ENCODE measurements at regions not wholly inside any gene's neighbourhood (a gene's known extent, or its start where the extent isn't known, plus 50 kb on each side); places are given as distances from the start of the nearest gene placed in this dataset.

DNA sequence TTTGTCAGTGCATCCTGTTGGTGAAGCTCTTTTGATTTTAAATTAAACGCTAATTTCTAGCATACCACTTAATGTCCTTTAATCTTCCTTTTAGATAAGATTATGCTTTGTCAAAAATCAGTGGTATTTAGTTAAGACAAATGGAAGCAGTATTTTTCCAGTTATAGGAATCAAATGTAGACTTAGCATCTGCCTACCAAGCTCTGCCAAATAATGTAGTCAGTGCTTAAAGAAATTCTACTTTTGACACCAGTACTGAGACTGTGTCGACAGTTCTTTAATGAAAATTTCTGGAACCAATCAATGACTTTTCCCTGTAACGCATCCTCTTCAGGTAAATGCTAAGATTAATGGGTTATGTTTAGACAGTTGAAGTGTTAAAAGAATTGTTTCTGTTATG, 803.3 kb upstream of the FAM98A start:
- no peak for DNase-seq (ENCODE audit: low spot score)

DNA sequence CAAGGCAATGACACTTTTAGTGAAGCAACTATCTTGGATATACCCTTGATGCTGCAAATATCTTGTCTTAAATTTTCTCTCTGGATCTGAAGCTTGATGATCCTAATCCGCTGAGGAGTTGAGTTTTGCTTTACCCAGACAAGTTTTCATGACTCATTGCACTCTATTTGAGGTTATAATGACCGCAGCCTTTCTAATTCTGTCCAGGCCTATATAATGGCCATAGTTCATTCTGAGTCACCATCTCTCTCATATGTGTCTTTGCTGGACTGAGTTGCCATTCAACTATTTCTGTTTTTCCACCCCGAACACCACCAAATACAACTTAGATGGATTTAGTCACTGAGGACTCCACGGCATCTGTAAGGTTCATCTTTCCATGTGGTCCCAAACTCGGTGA, 802.1 kb upstream of the FAM98A start:
- DNase-seq (ENCODE audit: low spot score): no peak

GRCh38 chr2:34388446-34388845, 789.3 kb upstream of the FAM98A start:
- DNase-seq (ENCODE audit: low spot score): no peak

DNA sequence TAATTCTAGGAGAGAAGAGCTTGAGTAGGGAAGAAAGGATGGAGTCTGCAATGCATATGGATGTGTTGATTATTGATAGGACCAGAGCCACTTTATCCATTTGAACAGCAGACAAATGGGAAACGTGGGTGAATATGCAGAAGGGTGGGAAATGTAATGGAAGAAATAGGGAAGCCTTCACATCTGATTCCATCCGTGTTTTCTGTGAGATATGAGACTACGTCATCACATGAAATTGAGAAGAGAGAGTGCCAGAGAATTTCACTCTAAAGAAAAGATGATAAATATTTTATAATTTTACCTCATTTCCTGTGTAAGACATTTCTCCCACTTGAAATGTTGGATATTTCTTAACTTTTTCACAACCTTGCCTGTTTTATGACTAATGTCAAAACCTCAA, 788.4 kb upstream of the FAM98A start:
- no peak for DNase-seq (ENCODE audit: low spot score)

- DNase-seq (ENCODE audit: low spot score): no peak
These were observed 780.5 kb upstream of the FAM98A start for GRCh38 chr2:34379586-34379985.

GRCh38 chr2:34373586-34374233, 774.6 kb upstream of the FAM98A start:
- DNase-seq (ENCODE audit: low spot score): no peak

DNA sequence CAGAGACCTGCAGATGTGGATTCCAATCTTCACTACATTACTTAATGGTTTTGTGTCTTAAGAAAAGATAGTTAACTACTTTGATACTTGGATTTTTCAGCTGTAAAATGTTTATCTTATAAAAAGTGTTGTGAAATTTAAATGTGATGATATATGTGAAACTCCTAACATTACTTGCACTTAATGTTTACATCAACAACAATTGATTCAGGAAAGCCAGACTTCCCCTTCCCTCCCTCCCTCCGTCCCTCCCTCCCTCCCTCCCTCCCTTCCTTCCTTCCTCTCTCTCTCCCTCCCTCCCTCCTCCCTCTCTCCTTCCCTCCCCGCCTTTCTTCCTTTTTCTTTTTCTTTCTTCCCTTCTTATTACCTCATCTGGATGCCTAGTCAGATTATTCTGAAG, 773.9 kb upstream of the FAM98A start:
- no peak for DNase-seq (ENCODE audit: low spot score)

- no peak for DNase-seq (ENCODE audit: low spot score)
These were observed 772.6 kb upstream of the FAM98A start for GRCh38 chr2:34371711-34372110.

DNA sequence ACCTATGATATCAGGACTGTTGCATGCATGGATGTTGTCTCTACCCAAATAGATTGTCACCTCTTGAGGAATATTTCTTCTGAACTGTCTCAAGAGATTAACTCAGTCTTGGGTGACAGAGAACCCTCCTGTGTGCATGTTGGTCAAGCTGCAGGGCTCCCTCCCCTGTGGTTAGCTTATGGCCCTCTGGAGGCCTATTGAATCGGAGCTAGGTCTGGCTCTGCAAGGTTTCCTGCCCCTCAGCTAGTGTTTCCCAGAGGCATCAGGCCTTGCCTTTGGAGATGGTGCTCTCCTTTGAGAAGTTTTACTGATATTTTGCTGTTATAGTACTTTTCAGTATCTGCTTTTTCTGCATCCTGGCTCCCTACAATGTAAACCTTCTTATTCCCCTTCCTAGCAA, 769.2 kb upstream of the FAM98A start:
- DNase-seq (ENCODE audit: low spot score): no peak

DNA sequence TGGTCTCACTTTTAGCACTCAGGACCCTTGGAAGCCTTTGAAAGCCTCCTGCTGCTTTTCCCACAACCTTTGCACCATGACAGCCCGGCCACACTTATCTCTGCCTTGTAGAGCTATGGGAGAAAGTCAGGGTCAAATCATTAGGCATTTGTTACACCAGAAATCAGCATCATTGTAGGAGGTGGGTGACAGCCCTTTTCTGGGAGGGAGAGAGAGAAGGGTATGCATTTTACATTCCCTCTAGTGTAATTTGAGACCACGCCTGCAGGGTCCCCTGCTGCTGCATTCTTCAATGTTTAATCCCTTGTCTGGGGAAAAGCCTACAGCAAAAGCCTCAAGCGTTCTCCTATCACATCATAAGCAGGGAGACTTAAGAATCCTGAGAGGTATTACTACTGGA, 766.8 kb upstream of the FAM98A start:
- DNase-seq (ENCODE audit: low spot score): no peak

DNA sequence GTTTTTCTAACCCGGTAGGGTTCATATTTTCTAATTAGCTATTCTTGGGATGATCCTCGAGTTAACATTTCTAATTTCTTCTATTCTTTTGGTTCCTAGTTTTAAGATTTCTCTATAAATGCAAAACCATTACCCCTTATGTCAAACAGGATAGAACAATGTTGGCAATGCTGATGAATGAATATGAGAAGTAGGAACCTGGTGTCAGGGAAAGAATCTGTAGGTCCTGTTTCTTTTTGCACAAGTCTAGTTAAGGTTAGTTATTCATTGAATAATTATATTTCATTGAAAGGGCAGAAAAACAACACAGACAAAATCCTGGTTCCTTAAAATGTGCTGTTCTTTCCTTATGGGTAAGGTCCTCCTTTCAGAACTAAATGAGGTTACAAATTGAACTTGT, 766.4 kb upstream of the FAM98A start:
- no peak for DNase-seq (ENCODE audit: low spot score)

DNA sequence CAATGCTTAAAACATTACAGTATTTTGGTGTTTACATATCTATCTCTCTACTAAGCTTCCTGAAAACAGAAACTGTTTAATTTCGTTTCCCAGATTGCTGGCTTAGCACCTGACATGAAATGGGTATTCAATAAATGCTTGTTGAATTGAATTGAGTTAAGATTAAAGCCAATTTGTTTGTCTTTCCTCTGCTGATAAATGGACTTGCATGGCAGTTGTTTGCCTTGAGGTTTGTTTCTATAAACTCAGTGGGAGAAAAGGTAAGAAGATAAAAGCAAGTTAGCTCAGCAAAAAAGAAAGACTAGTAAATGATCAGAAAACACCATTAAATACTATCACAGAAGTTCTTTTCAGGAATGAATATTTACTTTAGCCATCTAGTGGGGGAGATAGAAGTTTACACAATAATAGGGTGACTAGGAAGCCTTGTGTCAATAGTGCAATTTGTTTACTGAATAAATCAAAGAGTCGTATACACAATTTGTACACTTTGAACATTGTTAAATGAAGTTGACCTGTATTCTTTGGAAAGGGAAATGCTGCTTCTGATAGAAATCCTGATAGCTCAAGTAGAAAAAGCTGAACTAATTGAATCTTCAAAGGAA, 754.5 kb upstream of the FAM98A start:
- no peak for DNase-seq (ENCODE audit: low spot score)

DNA sequence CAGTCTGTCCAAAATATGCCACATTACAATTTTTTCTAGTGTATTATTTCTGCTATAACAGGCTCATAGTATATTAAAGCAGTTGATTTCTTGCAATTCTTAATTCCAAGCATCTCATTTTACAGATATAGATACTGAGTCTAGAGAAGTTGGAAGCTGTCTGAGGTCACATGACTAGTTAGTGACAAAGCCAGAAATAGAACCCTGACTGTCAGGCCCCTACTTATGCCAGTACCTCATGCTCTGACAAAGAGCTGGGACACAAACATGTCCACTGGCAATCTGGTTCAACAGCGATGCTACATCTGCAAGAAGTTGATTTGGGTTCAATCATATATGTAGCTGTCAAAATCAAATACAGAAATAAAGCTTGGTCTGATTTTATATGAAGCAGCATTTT, 750.4 kb upstream of the FAM98A start:
- DNase-seq (ENCODE audit: low spot score): no peak

DNA sequence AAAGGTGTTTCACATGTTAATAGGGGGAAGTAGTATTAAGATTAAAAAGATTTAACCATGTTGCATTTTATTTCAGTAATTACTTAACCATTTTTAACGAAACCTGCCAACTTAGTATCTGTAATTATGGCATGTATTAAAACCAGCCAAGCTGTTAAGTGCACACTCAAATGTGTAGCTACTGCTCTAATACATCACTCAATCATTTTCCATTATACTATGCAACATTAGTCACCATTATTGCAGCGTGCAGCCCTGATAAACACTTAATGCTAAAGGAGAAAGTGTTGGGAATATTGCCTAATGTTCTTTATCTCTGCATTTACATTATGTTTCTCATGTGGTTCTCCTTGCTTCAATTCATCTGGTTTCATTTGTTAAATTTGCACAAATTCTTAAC, 745.9 kb upstream of the FAM98A start:
- DNase-seq (ENCODE audit: low spot score): no peak

- no peak for DNase-seq (ENCODE audit: low spot score)
These were observed 741.2 kb upstream of the FAM98A start for GRCh38 chr2:34340307-34340706.

DNA sequence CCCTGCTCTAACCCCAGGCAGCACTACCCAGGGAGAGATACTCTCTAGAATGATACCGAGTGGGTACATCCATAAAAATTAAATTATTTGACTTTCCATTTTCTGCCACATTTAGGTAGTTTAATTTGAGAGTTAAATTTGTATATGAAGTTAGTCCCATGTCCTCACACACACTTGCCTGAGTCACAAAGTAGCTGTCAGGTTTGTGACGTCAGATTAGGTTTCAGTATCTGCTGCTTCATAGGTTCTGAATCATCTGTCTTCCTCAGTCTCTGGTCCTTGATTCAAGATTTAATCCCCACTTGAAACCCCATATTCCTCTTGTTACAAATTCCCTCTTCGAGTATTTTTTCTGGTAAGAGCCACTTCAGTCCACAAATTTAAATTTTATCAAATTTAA, 738.6 kb upstream of the FAM98A start:
- no peak for DNase-seq (ENCODE audit: low spot score)

GRCh38 chr2:34332813-34333212, 733.7 kb upstream of the FAM98A start:
- DNase-seq (ENCODE audit: low spot score): no peak

DNA sequence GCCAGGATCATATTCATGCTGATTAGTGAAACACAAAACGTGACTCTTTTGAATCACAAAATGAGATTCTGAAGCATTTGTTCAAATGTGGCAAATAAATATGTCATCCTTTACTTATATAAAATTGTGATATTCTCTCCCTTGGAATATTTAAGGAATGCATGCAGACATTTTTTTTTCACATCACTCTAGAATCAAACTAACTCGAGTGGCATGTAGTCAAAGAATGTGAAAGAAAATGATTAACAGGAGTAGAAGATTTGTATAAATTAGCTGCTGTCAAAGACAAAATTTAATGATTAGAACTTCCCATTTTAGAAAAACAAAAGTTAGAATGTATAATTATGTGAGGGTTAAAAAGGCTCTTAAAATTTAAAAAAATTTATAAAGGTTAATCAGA, 721.0 kb upstream of the FAM98A start:
- DNase-seq (ENCODE audit: low spot score): no peak

DNA sequence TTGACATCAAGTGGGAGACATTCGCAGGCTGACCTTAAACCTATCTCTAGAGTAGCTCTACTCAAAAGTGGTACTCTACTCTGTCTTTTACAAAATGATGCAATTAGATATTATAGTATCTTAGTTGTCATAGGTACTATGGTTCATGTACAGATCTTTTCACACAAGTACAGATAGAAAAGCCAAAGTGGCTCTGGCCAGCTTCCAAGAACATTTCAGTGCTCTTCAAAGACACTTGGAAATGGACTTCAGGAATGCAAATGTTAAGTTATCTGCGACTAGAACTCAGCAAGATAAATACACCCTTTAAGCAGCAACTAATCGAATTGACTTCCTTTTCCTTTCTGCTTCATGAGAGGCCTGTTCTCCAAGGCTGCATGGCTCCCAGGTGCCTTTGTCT, 718.7 kb upstream of the FAM98A start:
- no peak for DNase-seq (ENCODE audit: low spot score)

GRCh38 chr2:34316788-34317187, 717.7 kb upstream of the FAM98A start:
- DNase-seq (ENCODE audit: low spot score): no peak

DNA sequence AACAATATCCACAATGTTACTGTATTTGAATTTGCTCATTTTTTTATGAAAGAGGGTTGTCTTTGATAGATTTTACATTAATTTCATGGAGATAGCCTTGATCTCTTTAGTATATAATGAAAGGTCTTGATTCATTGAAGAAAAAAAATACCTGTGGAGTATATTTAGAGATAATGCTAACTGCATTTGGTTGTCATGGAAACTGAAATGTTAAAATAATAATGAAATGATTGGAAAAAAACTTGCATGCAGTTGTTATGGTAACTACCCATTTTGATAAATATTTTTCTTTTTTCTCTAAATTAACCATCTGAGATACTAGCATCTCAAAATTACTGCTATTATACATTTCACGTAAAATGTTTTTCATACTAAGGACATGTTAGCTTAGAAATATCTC, 712.7 kb upstream of the FAM98A start:
- DNase-seq (ENCODE audit: low spot score): no peak

- no peak for DNase-seq (ENCODE audit: low spot score)
These were observed 709.0 kb upstream of the FAM98A start for GRCh38 chr2:34308140-34308539.

DNA sequence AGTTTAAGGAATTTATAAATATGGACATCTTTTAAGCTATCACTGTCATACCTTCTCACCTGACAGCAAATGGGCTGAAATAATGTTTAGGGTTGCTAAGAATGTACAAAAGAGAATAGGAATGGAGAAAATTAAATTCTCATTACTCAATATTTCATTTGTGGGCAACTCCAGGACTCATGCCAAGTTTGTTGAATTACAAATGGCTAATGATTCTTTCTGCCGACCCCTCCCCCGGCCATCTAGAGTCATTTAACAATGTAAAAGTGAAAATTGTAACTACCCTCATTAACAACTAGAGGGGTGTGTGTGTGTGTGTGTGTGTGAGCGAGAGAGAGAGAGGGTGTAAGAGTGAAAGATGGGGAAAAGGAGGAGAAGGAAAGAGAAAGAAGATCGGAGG, 708.5 kb upstream of the FAM98A start:
- no peak for DNase-seq (ENCODE audit: low spot score)

GRCh38 chr2:34306745-34307144, 707.6 kb upstream of the FAM98A start:
- no peak for DNase-seq (ENCODE audit: low spot score)
